ENCODE measurements at regions not wholly inside any gene's neighbourhood (a gene's known extent, or its start where the extent isn't known, plus 50 kb on each side); places are given as distances from the start of the nearest gene placed in this dataset.

DNA sequence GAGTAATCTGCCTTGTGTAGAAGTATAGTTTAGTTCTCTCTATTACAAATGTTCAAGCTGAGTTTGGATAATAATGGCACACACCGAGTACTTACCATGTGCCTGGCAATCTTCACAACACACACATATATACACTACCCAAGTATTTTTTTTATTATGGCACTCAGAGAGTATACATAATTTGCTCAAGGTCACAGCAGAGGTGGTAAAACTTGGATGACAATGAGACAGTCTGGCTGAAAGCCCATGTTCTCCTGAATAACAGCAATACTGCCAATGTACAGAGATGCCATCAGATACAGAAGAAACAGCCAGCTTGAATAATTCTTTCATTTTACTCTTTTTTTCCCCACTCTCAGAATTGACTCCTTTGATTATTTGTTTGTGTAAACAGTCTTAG lies 460.0 kb downstream of the CNTN6 start:
- DNase-seq, result no peak

DNA sequence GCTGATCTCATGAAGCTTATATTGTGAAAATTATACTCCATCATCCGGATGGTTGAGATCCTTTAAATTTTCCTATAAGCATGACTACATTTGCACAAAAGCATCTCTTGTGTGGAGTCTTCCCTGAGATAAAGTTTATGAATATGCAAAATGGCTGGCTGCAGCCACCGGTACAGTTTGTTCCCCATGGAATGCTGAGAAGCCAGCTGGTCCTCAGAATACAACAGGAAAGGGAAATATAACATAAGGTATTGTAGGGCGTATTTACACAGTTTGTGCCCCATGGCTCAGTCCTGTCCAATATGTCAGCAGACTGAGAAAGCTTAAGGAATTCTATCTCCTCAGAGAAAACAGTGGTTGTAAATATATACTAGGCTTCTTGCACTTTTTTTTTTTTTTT lies 468.6 kb downstream of the CNTN6 start:
- no peak for DNase-seq

DNA sequence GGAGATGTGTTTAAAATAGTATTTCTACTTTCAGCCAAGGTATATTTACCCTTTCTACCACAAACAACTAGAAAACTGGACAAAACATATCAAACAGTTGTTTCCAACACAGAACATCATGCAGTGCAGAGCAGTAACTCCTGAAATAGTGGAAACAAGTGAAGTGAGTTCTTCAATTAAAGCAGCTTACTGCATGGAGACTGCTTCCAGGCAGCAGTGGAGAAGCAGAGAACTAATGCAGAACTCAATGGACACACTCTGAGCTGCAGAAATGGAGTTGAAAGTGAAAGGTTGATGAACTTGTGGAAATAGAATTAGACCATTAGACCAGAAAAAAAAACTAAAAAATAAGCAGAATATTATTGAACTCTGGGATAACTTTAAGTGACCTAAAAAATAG lies 478.9 kb downstream of the CNTN6 start:
- no peak for DNase-seq

DNA sequence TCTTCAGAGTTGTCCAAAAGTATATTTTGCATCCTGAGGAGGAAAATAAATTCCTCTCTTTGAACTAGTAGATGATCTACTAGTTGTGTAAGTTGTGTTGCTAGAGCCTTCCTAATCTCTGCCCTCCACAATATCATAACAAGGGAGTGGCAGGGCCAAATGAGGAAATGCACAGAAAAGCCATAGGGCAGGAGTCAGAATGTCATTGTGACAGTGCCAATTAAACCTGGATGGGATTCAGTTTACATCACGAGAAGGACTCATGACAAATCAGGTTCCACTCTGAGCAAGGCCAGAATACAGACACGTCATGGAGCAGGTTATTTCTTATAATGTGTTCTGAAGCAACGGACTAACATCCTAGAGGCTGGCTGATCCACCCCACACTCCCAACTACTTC lies 483.2 kb downstream of the CNTN6 start:
- DNase-seq, result no peak

DNA sequence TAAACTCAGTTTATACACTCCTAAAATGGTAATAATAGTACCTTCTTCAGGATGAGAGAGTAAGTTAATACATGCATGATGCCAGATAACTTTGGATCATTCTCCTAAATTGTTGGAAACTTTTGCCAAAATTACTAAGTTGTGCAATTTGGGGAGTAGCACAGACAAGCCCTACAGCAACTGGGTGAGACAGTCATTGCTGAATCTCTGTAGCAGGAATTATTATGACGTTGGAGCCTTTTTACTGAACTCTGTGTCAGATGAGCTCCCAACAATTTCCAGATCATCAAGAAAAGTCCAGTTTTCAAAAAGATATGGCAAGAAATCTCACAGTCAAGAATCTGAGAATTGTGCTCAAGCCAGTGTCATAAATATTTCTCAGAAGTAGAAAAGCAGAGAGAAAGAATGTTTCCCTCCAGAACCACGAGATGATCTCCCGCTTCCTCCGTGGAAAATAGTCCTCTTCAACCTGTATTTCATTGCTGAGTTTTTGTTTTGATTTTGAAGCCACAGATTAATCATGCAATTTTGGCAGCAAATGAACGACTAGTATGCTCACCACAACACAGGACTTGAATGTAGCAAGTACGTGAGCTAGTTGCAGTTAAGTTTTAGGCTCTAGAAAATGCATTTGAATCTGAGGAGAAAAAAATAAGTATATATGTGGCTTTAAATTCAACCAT lies 485.4 kb downstream of the CNTN6 start:
- DNase-seq, result no peak

DNA sequence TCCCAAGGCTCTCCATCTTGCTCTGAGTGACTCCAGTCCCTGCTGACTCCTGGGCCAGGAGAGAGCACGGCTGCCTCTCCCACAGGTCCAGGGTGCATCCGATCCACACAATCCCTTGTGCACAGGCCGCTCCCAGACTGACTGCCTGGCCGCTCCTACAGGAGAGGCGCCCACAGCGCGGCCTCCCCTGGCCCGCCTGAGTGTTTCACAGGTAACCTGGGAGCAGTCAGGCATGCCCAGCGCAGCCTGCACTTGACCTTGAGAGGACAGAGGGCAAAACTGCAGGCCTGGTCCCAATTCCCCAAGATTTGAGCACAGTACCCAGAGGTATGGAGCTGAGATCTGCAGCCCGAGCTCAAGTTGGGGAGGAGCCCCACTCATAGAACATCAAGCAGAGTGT lies 490.2 kb downstream of the CNTN6 start:
- no peak for DNase-seq

DNA sequence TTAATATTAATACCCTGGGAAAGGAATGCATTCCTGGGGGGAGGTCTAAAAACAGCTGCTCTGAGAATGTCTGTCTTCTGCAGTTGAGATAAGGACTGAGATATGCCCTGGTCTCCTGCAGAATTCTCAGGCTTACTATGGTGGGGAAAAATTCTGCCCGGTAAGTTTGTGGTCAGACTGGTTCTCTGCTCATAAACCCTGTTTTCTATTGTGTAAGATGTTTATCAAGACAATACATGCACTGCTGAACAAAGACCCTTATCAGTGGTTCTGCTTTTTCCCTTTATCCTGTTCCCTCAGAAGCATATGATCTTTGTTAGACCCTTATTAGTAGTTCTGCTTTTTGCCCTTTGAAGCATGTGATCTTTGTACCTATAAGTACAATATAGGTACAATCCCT lies 494.6 kb downstream of the CNTN6 start:
- DNase-seq, result no peak

DNA sequence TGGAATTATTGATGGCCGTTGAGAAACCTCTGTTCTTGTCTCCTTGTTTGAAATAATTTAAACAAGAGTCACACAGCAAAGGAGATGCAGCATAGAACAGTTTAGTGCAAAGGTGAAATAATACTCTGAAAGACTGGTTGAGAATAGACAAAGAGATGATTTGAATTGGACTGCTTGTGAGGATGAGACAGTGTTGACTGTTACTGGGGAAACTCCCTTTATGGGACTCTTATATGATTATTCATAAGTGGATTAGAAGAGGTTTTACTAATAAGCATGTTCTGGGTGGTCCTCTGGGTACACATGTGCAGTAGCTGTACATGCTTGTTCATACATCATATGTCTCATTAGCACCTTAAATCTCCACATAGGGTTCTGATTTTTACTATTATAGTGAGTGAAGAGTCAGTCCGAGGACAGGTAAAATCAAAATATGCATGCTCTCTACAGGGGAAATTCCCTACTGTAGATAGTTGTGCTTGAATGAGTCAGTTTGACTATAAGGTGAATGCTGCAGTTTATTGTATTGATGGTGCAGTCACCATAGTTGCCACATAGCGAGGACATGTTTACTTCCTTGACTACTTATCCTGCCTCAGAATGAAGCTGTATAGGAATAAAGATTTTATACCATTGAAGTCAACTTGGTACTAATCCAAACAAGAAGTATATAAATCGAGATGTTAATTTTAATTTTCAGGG lies 498.7 kb downstream of the CNTN6 start:
- no peak for DNase-seq

DNA sequence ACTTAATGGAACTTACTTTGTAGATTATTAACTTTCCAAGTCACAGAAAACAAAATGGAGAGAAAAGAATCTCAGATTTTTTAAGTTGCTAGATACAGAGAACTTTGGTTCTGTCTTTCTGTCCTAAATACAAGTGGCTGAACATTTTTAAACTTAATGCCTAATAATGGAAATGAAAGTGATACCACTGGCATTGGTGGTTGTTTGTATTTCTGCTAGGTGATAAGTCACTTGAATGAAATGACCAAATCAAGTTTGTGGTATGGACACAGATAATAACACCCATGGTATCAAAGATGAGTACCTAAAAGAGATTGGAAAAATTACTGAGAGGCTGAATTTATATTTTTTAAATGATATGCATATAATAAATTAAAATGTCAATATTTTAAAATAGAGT lies 502.1 kb downstream of the CNTN6 start:
- DNase-seq, result no peak

DNA sequence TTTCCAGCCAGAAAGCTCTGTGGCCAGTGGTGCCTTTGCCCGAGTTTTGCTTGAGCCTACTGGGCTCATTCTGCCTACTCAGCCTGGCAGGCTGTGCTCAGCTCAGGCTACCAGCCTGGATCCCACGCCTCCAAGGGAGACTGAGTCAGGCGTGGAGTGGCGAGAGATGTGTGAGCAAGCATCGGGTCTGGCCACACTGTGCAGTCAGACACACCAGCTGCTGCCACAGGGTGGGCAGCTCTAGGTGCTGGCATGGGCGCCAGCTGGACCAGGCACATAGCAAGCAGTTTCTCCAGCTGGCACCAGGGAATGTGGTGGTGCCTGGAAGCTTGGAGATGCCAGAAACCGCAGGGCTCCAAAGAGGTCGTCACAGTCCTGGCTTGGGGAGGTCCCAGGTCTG lies 498.5 kb upstream of the CNTN4 start:
- DNase-seq, result no peak

DNA sequence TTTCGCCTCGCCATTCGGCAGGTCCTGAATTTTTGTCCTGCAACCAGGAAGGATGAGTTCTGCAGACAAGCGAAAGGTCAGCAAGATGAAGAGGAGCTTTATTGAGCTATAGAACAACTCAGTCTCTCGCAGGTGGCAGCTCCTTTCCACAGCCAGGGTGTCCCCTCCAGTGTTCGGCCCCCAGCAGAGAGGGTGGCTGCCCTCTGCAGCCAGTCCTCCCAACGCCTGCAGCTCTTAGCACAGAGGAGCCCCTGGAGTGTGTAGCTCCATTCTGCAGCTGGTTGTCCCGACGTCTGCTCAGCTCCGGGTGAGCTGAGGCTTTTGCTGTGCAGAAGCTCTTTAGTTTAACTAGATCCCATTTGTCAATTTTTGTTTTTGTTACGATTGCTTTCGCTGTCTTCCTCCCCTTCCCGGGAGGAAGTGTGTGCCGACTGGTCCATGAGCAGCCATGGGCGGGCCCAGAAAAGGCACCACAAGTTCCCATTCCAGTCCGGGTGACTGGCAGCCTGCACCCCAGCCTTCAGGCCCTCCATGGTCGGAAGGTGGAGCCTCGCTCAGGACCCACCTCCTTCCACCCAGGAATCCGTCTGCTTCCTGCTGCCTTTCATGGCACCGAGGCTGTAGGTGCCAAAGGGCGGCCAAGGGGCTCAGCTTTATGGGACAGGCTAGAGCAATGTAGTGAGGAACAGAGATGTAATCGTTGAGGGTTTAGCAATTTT lies 497.8 kb upstream of the CNTN4 start:
- DNase-seq, result no peak

DNA sequence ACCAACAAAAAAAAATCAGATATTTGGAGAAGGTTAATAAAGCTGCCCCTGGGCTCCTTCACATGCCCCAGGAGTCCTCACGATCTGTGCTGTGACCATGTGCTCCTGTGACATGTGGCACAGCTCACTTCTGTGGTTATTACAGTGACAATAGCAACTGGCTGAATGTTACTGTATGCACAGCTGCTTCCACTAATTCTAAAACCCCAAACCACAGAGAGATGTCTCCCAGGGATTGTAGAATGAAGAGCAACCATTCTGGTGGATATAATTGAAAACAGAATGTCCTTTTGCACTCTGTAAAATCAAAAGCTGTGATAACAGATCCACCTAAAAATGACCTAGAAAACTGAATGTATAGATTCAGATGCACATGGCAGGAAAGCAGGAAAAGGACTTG lies 489.2 kb upstream of the CNTN4 start:
- DNase-seq, result no peak

DNA sequence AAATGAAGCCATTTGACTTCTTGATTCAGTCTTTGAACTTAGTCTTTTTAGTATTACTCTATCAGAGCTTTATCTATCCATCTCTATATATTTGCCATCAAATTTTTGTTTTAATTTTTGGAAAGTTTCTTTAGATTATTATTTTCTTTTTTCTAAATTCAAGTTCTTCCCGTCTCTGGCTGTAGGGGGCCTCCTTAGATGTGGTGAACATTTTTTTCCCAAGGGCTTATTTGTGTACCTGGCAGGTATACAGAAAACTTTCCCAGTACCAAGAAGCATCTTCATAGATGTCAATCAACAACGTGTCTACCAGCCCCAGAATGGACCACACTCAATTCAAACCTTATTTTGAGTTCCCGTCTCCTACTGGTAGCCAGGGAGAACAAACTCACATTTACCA lies 486.8 kb upstream of the CNTN4 start:
- DNase-seq, result no peak

DNA sequence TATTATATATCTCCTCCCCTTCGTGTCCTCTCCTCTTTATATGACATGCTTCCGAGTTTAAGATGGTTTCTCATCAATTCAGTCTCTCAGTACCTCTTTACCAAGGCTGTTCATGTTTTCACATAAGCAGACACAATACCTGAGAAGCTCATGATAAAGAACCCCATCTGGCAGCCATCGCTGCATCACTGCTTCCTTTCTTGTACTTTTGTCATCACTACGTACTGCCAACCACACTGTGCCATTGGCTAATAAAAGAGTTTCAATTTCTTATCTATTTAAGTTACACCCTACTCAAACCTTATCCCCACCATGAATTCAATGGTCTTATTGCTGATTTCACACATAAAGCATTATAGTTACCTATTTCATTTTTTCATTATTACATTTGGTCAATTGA lies 484.7 kb upstream of the CNTN4 start:
- DNase-seq, result no peak

DNA sequence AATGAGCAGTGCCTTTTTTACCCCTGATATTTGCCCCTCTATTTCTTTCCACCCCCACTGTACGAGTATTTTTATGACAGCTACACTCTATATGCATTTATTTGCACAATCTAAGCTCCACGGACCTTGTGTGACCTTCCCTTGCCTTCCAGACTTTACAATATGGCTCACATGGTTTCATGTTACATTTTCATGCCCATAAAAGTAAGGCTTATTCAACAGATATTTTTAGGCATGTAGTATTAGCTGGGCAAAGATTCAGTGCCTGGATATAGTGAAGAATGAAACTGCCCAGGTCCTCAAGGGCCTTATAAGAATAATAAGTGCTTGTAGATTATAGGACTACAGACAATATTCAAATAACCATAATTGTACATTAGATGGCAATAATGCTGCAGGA lies 481.9 kb upstream of the CNTN4 start:
- DNase-seq, result no peak

DNA sequence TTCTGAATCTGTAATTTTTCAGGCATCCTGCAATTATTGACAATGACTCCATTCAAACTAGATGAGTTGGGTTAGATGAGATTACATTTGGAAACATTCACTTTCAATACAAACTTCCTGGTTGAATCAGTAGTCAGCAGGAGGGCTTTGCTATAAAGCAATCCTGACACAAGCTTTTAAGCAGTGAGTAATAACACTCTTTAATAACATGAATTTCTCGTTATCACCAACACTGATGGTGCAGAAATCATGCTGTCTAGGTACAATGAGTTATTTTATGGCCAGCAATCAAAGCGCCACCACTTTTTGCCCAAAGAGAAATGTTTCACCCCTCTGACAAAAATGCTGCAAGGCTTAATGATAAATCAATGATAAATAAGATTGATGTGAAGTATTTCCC lies 474.8 kb upstream of the CNTN4 start:
- DNase-seq, result no peak

DNA sequence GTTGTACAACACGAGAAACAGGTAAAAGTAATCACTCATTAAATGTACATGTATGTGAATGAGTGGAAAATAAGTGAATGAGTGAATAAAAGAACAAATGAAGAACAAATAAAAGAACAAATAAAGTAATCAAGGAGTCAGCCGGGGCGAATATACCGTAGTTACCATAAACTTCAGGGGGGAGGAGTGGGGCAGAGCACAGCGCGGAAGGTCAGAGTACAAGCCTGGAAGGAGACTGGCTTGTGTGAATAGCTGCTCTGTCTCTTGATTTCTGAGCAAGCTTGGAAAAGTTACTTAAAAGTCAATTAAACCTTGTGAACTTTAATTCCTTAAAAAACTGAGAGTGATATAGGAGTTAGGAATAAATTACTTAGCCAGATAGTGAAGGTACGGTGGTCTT lies 466.5 kb upstream of the CNTN4 start:
- DNase-seq, result no peak

DNA sequence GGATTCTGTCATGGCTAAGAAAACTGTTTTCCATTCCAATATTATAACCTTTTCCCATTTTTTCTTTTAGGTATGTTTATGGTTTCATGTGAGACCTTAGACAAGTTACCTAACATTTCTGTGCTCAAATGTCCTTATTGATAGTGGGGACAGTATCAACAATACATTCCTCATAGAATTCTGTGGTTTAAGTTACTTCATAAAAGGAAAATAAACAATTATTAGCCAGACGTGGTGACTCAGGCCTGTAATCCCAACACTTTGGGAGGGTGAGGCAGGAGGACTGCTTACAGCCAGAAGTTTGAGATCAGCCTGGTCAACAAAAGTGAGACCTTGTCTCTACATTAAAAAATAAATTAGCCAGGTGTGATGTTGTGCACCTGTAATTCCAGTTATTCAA lies 436.8 kb upstream of the CNTN4 start:
- DNase-seq, result no peak

DNA sequence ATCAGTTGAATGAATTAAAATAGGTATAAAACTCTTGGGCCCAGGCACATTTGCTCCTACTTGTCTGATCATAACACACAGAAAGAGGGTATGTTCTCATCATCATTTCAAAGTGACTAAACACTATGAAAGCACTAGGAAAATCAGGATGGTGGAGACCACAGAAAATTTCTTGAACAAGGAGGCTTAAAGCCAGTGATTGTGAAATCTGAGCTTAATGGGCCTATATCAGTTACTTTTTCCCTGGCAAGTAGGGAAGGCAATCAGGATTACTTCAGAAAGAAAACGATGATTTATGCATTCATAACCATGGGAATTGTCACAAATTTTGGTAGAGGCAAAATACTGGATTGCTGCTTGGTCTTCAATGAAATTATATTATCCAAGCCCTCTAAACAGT lies 434.4 kb upstream of the CNTN4 start:
- DNase-seq, result no peak

DNA sequence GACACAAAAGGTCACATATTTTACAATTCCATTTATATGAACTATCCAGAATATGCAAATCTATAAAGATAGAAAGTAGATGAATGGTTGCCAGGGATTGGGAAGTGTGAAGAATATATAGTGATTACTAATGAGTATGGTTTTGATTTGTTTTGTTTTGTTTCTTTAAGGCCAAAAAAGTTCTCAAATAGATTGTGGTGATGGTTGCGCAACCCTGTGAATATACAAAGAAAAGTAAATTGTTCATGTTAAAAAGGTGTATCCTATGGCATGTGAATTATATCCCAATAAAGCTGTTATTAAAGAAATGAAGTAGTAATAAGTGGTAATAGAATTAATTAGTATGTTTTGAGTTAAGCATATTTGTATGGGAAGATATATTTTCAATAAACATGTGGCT lies 431.8 kb upstream of the CNTN4 start:
- DNase-seq, result no peak

DNA sequence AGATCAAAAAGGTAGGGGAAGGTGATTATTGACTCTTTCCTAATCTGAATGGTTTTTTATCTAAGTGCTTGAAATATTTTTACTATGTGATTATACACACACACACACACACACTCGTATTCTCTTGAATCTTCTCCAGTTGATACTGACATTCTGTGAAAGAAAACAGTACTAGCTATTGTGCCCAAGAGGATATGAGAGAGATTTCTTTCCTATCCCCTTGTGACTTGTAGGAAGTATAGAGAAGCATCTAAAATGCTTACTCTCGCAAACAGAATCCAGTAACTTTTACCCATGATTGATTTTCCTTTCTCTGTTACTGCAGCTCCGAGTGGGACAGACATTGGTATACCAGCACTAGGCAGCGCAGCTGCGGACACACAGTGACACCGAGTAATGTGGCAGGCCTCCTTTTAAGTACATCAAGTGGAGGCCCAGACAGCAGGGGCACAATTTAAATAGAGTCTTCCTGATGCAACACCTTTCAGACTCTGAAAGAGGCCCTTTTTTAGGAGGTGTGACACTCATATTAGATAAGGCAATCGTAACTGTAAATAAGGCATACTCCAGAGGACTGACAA lies 421.0 kb upstream of the CNTN4 start:
- DNase-seq, result no peak

DNA sequence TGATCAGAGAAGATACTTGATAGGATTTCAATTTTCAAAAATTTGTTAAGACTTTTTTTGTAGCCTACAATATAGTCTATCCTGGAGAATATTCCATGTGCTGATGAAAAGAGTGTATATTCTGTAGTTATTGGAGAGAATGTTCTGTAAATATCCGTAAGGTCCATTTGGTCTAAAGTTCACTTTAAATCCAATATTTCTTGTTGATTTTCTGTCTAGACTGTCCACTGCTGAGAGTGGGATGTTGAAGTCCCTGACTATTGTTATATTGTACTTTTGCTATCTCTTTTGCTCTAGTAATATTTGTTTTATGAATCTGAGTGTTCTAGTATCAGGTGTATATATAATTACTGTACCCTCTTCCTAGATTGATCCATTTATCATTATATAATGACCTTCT lies 406.2 kb upstream of the CNTN4 start:
- no peak for DNase-seq

DNA sequence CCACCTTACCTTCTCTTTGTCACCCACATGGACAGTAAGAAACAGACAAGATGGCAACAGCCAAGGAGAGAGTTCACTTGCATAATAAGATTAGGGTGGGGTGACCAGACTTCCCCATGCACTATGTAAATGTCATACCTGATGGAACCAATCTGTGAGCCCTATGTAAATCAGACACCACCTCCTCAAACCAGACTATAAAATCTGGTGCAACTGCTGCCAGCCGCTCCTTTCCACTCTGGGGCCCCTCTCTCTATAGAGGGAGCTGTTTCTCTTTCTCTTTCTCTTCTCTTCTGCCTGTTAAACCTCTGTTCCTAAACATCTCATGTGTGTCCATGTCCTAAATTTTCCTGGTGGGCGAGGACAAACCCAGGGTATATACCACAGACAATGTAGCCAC lies 405.5 kb upstream of the CNTN4 start:
- no peak for DNase-seq

DNA sequence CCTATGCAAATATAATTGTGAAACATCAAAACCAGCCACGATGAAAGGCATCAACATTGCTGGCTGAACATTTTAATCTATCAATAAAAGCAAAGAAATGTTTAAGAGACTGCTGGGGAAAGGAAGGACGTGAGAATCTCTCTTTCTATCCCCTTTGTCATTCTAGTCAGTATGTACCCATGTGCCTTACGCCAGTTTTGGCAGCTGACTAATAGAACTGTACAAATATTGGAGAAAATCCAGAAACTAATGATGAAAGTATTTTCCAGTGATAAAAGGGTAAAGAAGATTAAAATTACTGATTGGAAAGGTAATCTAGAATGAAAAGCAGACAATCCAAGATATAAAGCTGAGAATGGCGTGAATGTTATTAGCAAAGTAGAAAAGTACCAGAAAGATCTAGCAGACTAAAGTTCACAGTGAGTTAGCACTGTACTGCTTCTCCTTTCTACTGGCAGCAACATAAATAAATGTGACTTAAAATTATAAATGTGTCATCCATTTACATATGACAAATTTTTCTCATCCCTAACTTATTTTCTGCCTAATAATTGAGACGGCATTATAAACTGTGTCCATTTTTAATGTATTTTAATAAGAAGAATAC lies 401.9 kb upstream of the CNTN4 start:
- DNase-seq, result no peak
